ENCODE measurements at regions not wholly inside any gene's neighbourhood (a gene's known extent, or its start where the extent isn't known, plus 50 kb on each side); places are given as distances from the start of the nearest gene placed in this dataset.
"Not testable (repeated sequence)": the region's sequence is repeated elsewhere in the genome, so short reads cannot be mapped to it uniquely, and the experiment has no call there.

DNA sequence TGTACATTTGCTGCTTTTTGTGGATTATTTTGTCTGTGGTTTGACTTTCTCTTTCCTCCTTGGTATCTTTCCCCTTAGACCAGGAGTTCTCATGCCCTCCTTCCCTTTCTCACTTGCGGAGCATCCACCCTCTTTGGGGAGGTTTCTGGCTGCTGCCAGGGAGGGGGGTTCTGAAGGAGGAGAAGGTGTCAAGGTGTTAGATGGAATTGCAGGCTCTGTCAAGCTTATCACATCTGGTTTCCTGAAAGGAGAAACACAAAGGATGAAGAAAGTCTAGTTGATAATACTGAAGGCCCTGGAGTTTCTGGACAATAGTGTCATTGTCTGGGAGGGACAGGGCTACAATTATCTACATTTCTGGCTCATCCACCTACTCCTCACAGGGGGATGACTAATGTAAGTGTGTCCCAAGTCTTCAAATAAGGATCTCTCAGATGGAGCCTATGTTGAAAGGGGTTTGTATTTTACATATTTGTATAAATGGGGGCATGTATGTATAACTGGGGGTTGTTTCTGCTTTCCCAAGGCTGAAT lies 217.3 kb upstream of the CCDC196 start:
- DNase-seq (ENCODE audit: low read depth, low spot score), result no peak

DNA sequence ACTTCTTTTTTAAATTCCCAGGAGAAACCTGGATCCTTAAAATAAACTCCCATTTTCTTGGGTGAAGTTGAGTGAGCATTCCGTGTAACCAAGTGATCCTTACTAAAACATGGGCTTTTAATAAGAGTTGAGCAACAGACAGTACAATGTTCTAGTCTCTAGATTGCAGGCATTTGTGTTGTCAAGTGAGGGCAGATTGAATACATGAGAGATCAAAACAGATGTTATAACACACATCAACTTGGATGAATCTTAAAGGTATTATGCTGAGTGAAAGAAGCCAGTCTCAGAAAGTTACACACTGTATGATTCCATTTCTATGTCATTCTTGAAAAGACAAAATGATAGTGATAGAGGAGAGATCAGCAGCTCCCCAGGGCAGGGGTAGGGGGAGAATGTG lies 213.9 kb upstream of the CCDC196 start:
- no peak for DNase-seq (ENCODE audit: low read depth, low spot score)

GRCh38 chr14:66273261-66273832 lies 212.8 kb upstream of the CCDC196 start:
- no peak for DNase-seq (ENCODE audit: low read depth, low spot score)

DNA sequence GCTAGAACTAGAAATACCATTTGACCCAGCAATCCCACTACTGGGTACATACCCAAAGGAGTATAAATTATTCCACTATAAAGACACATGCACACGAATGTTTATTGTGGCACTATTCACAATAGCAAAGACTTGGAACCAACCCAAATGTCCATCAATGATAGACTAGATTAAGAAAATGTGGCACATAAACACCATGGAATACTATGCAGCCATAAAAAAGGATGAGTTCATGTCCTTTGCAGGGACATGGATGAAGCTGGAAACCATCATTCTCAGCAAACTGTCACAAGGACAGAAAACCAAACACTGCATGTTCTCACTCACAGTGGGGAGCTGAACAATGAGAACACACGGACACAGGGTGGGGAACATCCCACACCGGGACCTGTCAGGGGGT lies 207.8 kb upstream of the CCDC196 start:
- DNase-seq (ENCODE audit: low read depth, low spot score), result not testable (repeated sequence)

DNA sequence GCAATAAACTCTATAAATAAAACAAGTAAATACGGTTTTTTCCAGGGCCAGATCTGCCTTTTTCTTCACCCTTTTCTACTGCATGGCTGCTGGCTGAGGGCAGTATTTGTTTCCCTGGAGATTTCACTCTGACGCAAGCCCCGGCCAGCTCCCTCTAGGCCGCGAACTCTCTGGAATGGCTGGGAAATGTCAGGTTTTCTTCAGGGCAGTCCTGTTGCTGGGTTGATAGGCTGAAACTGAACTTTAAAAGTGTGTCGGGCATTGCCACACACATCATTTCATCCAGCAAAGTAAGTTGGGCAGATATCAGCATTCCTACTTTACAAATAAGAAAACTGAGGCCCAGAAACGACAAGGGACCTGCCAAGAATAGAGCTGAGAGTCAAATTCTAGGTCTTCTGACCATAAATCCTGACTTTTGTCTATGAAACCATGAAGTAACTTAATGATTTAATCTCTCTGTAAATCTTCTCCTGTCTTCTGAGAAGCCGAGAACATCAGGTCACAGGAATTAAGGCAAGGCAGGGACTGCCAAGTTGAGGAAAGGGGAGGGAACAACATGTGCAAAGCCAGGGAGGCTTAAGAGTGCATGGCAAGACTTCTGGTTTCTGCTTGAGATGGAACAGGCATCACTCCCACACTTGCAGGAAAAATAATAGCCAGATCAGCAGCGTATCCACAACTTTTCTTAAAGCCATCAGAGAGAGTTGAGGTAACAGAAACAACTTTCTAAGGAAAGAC lies 205.0 kb upstream of the CCDC196 start:
- DNase-seq (ENCODE audit: low read depth, low spot score), result no peak

DNA sequence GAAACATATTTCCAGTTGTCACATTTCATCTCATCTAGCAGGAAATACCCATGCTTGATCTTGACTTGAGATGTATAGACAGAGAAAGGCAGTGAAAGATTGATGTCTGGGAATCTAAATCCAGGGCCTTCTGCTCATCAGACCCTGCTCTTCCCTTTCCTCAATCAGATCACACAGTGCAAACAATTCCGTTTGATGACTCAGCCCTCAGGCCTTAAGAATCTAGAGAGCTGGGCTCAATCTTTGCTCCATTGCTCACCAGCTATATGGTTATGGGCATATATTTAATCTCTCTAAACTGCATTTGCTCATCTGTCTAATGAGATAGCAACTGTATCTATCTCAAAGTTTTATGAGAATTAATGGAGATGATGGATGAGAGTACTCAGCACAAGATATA lies 201.8 kb upstream of the CCDC196 start:
- no peak for DNase-seq (ENCODE audit: low read depth, low spot score)

DNA sequence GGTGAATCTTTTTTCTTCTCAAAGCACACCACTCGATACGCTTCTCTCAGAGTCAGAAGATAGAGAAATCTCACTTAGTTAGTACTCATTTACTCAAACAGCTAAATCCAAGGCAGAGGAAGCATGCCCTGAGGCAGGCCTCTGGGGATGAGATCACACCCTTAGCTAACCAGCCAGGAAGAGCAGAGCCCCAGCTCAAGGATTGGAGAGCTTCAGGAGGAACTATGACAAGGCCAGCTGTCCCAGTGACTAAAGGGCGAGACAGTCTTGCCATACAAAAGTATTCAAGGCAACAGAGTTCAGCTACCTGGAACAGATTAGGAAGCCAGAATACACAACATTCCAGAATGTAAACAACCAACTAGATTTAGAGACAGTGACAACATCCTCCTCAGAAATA lies 197.7 kb upstream of the CCDC196 start:
- no peak for DNase-seq (ENCODE audit: low read depth, low spot score)

DNA sequence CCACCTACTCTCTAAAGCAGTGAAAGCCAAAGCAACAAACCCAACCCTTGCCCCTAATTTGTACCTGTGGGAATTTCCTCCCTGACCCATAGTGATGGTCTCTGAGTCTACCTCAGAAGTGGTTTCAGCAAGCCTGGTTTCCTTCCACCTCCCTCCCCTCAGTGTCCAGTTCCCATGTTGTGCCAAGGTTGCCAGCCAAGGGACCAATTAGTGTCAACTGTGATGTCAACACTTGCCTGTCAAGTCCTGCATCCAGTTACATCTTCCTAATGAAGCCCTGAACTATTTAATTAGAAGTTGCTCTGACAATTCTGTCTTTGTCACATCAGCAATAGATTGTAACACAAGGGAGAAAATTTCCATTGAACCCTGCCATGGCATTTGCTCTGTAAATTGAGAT lies 194.4 kb upstream of the CCDC196 start:
- DNase-seq (ENCODE audit: low read depth, low spot score), result no peak

DNA sequence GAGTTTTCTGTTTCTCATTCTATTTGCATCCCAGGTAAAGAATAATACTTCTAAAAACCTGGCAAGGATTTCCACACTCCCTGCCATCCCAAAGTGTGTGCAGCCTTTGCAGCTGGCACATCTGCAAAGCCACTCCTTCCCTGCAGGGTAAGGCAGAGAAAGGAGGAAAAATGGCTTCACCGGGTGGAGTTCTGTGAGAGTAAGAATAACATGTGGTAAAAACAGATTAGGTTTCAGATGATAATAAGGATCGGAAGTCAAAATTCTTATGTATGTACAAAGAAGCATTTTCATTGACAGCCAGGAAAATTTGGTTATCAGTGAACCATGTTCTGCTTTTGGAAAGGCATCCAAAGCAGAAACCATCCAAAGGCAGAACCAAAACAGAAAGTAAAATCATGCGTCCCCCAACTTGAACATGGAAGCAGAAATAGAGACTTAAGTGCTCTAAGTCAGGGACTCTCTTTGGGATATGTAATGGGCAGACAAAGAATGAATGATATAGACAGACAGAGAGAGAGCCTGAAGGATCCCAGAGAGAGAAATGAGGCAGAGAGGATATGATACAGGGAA lies 192.6 kb upstream of the CCDC196 start:
- DNase-seq (ENCODE audit: low read depth, low spot score), result no peak

GRCh38 chr14:66295386-66295785 lies 190.8 kb upstream of the CCDC196 start:
- DNase-seq (ENCODE audit: low read depth, low spot score), result no peak

DNA sequence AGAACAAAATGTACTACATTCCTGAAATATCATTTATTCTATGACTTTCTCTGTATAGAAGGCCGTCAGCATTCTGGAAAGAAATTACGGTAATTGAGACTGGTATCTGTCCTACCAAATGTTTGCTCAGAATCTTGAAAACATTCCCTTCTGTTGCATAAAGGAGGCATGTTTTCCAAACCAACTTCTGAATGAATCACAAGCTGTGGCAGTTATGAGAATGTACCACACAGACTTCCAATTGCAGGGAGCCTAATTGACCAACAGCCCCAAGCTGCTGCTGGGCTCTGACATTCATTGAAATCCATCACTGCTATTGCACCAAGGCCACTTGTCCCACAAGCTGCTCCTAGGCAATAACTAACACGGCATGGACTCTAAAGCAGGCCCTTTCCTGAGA lies 185.3 kb upstream of the CCDC196 start:
- DNase-seq (ENCODE audit: low read depth, low spot score), result no peak

GRCh38 chr14:66306101-66306500 lies 180.1 kb upstream of the CCDC196 start:
- no peak for DNase-seq (ENCODE audit: low read depth, low spot score)

DNA sequence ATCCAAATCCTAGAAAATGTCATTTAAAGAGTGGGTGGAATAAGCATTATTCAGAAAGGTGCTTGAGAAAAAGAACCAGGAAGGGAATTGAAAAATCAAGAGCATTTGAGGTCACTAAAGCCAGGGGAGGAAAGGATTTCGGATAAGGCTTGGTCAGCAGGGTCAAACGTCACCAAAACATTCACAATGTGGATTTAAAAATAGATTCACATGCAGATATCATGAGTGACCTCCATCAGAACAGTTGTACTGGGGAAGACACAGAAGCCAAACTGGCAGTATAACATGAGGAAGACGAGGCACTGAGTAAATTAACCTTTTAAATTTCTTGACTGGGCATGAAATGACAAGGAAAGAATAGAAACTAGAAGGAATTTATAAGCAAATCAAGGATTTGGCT lies 175.1 kb upstream of the CCDC196 start:
- no peak for DNase-seq (ENCODE audit: low read depth, low spot score)

- no peak for DNase-seq (ENCODE audit: low read depth, low spot score)
Observed at GRCh38 chr14:66311990-66312389, 174.2 kb upstream of the CCDC196 start.

GRCh38 chr14:66312451-66312850 lies 173.7 kb upstream of the CCDC196 start:
- DNase-seq (ENCODE audit: low read depth, low spot score), result no peak

GRCh38 chr14:66315098-66315497 lies 171.1 kb upstream of the CCDC196 start:
- DNase-seq (ENCODE audit: low read depth, low spot score), result no peak

- DNase-seq (ENCODE audit: low read depth, low spot score), result no peak
Observed at GRCh38 chr14:66315548-66315947, 170.6 kb upstream of the CCDC196 start.

DNA sequence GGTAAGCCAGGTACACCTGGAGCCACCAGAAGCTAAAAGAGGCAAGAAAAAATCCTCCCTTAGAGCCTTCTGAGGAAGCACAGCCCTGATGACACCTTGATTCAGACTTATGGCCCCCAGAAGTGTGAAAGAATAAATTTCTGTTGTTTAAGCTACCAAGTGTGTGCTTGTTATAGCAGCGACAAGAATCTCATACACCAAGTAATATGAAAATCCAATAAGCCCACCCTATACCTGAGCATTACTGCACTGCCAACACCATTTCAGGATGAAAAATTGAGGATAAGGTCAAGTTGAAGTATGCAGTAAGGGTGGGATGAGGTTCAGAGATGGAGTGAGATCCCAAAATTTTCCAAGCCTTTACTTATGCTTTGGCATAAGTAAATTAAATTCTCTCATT lies 163.6 kb upstream of the CCDC196 start:
- DNase-seq (ENCODE audit: low read depth, low spot score), result no peak

DNA sequence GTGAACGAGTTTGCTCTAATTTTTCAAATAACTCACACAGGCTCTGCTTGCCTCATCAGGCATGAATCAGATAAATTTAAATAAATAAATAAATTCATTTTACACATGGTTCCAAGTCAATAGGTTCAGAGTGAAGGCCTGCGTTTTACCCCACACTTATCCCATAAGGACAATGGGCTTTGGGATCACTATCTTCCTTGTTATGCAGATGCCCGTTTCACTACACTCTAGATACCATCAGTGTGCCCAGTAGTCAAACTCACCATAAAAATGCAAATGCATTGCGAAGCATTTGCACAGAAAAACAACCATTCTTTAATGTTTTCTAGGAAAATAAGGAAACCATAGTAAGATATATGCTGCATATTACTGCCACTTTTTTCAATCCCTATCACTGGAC lies 155.9 kb upstream of the CCDC196 start:
- DNase-seq (ENCODE audit: low read depth, low spot score), result no peak

DNA sequence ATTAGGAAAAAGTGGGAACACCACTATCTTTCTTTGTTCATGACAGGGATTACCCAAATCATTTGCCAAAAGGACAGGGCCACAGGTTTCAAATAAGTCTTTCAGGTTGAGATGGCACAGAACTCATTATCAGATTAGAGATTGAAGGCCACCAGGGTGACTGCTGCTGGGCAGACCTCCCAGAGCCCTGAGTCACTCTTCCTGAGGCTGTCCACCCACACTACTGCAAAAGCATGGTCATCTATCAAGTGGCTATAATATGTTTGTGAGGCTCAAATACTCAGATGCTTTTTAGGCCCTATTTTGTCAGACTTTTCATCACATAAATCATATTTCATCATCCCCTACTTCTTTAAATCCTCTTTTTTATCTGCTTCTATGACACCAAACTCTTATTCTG lies 155.3 kb upstream of the CCDC196 start:
- no peak for DNase-seq (ENCODE audit: low read depth, low spot score)

DNA sequence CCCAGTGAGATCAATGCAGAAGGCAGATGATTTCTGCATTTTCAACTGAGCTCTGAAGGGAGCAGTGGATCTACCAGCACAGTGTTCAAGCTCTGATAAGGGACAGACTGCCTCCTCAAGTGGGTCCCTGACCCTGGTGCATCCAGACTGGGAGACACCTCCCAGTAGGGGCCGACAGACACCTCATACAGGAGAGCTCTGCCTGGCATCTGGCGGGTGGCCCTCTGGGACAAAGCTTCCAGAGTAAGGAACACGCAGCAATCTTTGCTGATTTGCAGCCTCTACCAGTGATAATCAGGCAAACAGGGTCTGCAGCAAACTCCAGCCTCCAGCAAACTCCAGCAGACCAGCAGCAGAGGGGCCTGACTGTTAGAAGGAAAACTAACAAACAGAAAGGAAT lies 152.9 kb upstream of the CCDC196 start:
- not testable (repeated sequence) for DNase-seq (ENCODE audit: low read depth, low spot score)

- no peak for DNase-seq (ENCODE audit: low read depth, low spot score)
Observed at GRCh38 chr14:66341239-66341638, 144.9 kb upstream of the CCDC196 start.

DNA sequence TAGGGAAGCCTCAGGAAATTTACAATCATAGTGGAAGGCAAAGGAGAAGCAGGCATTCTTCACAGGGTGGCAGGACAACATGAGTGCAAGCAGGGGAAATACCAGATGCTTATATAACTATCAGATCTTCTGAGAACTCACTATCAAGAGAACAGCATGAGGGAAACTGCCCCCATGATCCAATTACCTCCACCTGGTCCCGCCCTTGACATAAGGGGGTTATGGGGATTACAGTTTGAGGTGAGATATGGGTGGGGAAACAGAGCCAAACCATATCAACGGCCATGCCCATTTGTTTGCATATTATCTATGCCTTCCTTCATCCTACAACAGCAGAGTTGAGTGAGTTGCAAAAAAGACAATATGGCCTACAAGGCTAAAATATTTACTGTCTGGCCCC lies 140.2 kb upstream of the CCDC196 start:
- DNase-seq (ENCODE audit: low read depth, low spot score), result no peak

All from brain pericyte (primary cell).